HG02678 (cell line): ENCODE measurements at regions not wholly inside any gene's neighbourhood (a gene's known extent, or its start where the extent isn't known, plus 50 kb on each side); places are given as distances from the start of the nearest gene placed in this dataset.

ENCODE experiments used
- ATAC-seq: cut with Tn5 transposase; IDR thresholded peaks from one replicate; pipeline ENCODE4 v1.9.1; 2021; ENCODE audit warnings: mild to moderate bottlenecking, moderate library complexity; ENCODE audit not compliant: unreplicated experiment

DNA sequence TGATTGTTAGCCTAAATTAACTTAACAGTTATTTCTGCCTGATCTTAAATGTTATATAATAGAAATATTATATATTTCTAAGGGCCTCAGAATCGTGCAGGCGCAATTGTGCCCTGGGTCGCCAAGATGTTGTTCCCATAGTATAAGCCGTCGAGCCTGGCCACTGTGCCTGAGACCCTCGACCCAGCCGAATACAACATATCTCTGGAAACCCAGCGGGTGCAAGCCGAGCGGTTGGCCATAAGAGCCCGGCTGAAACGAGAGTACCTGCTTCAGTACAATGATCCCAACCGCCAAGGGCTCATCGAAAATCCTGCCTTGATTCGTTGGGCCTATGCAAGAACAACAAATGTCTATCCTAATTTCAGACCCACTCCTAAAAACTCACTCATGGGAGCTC is 549.8 kb downstream of the KCTD8 start:
- ATAC-seq, result no peak

DNA sequence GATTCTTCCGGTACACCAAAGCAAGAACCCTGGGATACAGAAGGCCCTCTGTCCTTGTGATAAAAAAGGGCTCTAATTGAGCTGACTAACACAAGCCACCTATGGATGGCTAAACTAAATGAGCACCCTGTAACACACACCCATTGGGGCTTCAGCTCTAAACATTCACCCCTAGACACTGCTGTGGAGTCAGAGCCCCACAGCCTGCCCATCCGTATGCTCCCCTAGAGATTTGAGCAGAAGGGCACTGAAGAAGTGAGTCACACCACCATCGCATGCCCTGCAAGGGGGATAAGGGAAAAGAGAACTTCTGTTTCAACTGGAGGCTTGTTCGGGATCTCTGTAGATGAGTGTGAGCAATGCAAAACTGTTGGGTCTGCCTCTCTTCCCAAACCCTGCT is 545.2 kb downstream of the KCTD8 start:
- no peak for ATAC-seq

- ATAC-seq, result no peak
Measured at GRCh38 chr4:43918377-43918776, 530.2 kb downstream of the KCTD8 start.

GRCh38 chr4:43932448-43932847 is 516.2 kb downstream of the KCTD8 start:
- no peak for ATAC-seq

DNA sequence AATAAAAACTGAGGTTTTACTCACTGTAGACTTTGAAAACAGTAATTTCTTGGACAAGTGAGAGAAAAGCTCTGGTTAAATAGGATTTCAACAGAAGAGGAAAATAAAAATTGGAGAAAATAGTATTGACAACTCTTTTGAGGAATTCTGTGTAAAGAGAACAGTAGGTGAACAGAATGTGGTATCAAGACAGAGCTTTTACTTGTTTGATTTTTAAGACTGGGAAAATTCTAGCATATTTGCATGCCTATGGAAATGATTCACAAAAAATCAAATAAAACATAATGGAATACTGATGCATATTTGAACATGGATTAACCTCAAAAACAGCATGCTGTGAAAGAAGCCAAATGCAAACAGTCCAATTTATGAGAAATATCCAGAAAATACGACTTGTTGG is 504.6 kb downstream of the KCTD8 start:
- no peak for ATAC-seq

DNA sequence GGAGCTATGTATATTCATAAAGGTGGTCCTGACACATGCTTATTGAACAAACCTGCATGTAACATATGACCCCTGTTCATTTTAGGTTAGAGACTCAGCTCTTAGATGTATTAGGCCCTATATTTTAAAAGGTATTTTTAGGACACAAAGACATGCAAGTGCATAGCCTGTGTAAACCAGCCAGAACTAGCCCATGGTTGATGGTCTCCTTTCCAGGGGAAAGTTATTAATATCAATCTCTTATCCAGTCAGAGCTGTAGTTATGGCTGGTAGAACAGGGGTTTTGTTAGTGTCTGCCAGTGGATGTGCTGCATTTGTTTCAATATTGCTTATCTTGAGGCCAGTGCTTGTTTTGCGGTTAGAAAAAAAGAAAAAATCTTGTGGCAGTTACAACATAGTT is 488.6 kb downstream of the KCTD8 start:
- ATAC-seq, result no peak

DNA sequence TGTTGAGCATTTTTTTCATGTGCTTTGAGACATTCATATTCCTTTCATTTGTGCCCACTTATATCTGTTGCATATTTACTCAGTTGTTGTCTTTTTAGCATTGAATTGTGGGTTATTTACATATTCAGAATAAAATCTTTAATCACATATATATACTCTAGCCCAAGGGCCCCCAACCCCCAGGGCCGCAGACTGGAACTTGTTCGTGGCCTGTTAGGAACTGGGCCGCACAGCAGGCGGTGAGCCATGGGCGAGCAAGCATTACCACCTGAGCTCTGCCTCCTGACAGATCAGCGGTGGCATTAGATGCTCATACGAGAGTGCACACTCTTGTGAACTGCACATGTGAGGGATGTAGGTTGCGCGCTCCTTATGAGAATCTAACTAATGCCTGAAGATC is 480.6 kb downstream of the KCTD8 start:
- no peak for ATAC-seq

GRCh38 chr4:43983610-43984009 is 465.0 kb downstream of the KCTD8 start:
- ATAC-seq, result no peak

DNA sequence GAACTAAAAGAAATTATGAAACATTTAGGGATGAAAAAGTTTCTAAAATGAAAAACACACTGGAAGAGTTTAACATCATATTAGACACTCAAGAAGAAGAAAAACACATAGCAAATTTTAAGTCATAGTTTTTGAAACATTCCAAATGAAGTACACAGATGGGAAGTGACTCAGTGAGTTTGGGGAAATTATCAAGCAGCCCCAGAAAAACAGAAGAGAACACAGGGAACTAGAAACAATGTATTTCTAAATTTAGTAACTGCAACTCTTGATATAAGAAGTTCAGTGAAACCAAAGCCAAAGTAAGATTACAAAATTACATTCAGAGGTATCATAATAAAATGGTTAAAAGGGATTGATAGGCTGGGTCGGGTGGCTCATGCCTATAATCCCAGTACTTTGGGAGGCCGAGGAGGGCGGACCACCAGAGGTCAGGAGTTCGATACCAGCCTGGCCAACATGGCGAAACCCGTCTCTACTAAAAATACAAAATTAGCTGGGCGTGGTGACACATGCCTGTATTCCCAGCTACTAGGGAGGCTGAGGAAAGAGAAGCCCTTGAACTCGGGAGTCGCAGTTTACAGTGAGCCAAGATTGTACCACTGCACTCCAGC is 461.2 kb downstream of the KCTD8 start:
- ATAC-seq, result no peak

DNA sequence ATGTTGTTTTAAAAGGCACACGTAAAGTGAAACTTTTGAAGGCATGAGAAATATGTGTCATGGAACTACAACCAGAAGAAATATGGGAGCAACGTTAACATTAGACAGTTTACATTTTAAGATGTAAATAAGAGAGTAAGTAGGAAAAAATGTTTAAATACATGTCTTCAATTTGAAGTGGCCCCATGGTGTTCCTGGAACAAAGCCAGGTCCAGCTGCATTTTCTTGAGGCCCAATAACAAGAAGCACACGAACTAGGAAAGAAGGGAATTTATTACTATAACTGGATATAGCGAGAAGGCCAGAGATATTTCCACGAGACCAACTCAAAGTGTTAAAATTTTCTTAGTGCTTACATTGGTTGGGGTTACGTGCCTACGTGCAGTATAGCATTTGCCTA is 458.1 kb downstream of the KCTD8 start:
- no peak for ATAC-seq

GRCh38 chr4:43990963-43991362 is 457.6 kb downstream of the KCTD8 start:
- no peak for ATAC-seq

- ATAC-seq, result no peak
Measured at GRCh38 chr4:43992552-43992951, 456.1 kb downstream of the KCTD8 start.

DNA sequence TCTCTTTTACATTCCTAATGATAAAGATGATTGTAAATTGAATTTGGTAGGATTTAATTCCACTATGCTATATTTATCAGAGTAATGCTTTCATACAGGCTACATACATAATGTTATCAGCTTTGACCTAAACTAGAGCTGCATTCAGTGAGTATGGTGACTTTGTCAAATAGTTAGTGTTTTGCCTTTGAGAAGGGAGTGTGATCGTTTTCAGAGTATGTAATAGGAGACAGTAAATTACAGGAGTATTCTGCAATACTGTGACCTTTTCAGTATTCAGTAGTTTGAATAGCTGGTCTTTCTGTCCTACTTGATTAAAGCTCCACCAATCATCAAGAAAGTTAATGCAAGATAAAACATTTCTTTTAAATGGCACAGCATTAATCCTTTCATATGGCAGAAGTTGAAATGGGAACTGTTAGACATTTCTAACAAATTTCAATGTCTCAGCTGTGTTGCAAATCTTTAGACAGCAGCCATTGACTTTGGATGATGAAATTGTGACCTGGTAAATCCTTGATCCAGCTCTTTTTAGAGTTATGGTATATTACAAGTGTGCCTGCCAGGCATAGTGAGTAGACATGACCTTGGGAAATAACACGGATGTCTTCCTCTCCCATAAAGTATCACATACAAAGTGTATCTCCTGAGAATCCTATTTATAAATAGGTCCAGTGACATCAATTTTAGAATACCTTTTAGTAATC is 455.3 kb downstream of the KCTD8 start:
- ATAC-seq, result no peak

DNA sequence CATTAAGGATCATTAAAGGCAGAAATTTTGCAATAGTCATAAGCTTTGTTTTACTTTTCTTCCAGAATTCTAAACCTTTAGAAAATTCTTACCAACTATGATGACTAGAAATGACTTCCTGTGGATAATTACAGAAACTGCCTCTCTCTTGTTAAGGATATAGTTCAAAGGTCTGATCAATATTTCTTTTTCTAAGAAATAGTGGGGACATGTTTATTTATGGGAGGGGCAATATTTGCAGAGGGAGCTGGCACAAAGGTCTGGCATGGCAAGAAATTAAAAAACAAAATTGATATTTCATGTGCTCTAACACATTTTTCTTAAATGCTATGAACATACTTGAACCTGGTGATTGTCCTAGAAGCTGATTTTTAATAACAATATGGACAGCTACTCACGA is 448.9 kb downstream of the KCTD8 start:
- no peak for ATAC-seq

GRCh38 chr4:44002368-44002767 is 446.2 kb downstream of the KCTD8 start:
- no peak for ATAC-seq

GRCh38 chr4:44016570-44017421 is 431.8 kb downstream of the KCTD8 start:
- ATAC-seq, result no peak

GRCh38 chr4:44017422-44017739 is 431.2 kb downstream of the KCTD8 start:
- no peak for ATAC-seq

DNA sequence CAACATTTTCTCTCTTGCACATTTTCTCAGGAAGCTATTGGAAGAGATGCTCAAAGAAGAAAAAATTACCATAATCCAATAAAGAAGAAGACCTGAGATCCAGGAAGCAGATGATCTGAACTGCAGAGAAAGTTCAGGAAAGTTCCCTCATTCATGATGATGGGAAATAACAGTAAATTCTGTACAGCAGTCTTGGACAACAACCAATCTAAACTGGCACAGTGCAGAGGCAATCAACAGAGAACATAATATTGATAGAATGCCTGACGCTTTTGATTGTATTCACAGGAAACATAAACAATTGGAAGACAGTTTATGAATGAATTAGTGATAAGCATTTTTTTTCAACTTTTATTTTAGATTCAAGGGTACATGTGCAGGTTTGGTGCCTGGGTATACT is 428.9 kb downstream of the KCTD8 start:
- no peak for ATAC-seq

GRCh38 chr4:44025376-44026020 is 423.1 kb downstream of the KCTD8 start:
- no peak for ATAC-seq

DNA sequence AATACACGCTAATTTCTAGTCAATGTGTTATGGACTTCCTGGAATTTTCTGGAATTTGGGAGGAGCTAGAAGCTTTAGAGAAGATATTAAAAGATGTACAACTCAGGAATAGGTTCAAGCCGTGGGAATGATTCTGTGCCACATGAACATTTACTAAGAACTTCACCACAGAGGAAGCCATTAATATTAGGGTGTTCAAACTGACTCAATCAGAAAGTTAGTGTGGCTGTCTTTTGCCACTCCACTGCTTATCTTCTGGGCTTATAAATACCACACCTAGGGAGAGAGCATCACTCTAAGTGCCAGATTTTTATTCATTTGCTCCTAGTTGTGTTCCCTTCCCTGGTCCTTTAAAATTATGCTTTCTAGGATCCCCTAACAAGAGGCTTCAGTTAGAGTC is 409.8 kb downstream of the KCTD8 start:
- ATAC-seq, result no peak

GRCh38 chr4:44046491-44046890 is 402.1 kb downstream of the KCTD8 start:
- ATAC-seq, result no peak

GRCh38 chr4:44056721-44057151 is 391.9 kb downstream of the KCTD8 start:
- ATAC-seq, result no peak
